Endothelial cell of umbilical vein (primary cell): ENCODE measurements at regions not wholly inside any gene's neighbourhood (a gene's known extent, or its start where the extent isn't known, plus 50 kb on each side); places are given as distances from the start of the nearest gene placed in this dataset.

ENCODE experiments used
- BruUV-seq: library from RNA; stranded (reverse); fragments of 400-500 nt; replicated peaks from 2 replicates; lab custom pipeline; 2021; lab: Mats Ljungman, UMichigan
- CTCF ChIA-PET: fragments of 300-600, 350-600 bp; sonication (Branson Sonifier 250); formaldehyde crosslinking; loops from one replicate; lab custom pipeline; 2021; ENCODE audit warnings: antibody characterized with exemption, inconsistent platforms; lab: Charles Lee
- POLR2A ChIA-PET: fragments of 300-600, 350-600 bp; sonication (Branson Sonifier 250); formaldehyde crosslinking; loops from one replicate; lab custom pipeline; 2021; ENCODE audit warnings: antibody characterized with exemption, inconsistent platforms; lab: Charles Lee
- DNase-seq: peaks from one replicate; pipeline ENCODE4 v3.0.0-alpha.2; 2011; ENCODE audit warnings: low read depth, low spot score
- FAIRE-seq: peaks from 2 replicates; lab custom pipeline; 2011; peaks lifted over from hg19 to GRCh38; lab: Jason Lieb, UNC
- H2AFZ ChIP-seq: 2 replicates; pipeline ENCODE4 v1.6.0; 2012; ENCODE audit warnings: low read depth, low read length, control low read depth, inconsistent platforms
- H3K27ac ChIP-seq: 2 replicates; pipeline ENCODE4 v1.5.1; 2011; ENCODE audit warnings: low read depth, mild to moderate bottlenecking, control low read depth, low read length, moderate library complexity; ENCODE audit not compliant: insufficient read depth
- H3K27me3 ChIP-seq, 2 experiments: 2 replicates each; pipeline versions ENCODE4 v1.6.0 to v1.6.1; 2011; ENCODE audit warnings: low read length in 2 of 2, mixed read lengths in 1 of 2; ENCODE audit not compliant: control insufficient read depth in 2 of 2, insufficient read depth in 2 of 2
- H3K36me3 ChIP-seq, 2 experiments: 2 replicates in 1 of 2; 3 replicates in 1 of 2; pipeline ENCODE4 v1.5.1; 2011; ENCODE audit warnings: low read length in 2 of 2, mild to moderate bottlenecking in 1 of 2, moderate library complexity in 1 of 2; ENCODE audit not compliant: control insufficient read depth in 2 of 2, insufficient read depth in 2 of 2; ENCODE audit errors: extremely low read depth in 1 of 2
- H3K4me1 ChIP-seq: 3 replicates; pipeline ENCODE4 v1.5.1; 2011; ENCODE audit warnings: mild to moderate bottlenecking, low read length; ENCODE audit not compliant: control insufficient read depth, insufficient read depth; ENCODE audit errors: extremely low read depth
- H3K4me2 ChIP-seq: 2 replicates; pipeline ENCODE4 v1.6.1; 2011; ENCODE audit warnings: low read length, control low read depth, mixed read lengths; ENCODE audit not compliant: insufficient read depth
- H3K4me3 ChIP-seq, 3 experiments: fragments of 200-600 bp in 1 of 3; sonication (generic), shearing (Covaris generic) in 1 of 3; replicated peaks in 1 of 3; 2 replicates each; pipeline ENCODE4 v1.5.1; 2011 to 2016; ENCODE audit warnings: control low read depth in 3 of 3, low read length in 3 of 3, mild to moderate bottlenecking in 2 of 3, inconsistent platforms in 1 of 3, low read depth in 1 of 3, moderate library complexity in 1 of 3; ENCODE audit not compliant: insufficient read depth in 1 of 3
- H3K79me2 ChIP-seq: 2 replicates; pipeline ENCODE4 v1.6.0; 2012; ENCODE audit warnings: low read length, inconsistent platforms; ENCODE audit not compliant: control insufficient read depth, insufficient read depth
- H3K9ac ChIP-seq: replicated peaks from 2 replicates; pipeline ENCODE3; 2011; ENCODE audit warnings: low read length, control low read depth; ENCODE audit not compliant: insufficient read depth; ENCODE audit errors: extremely low read depth
- H3K9me1 ChIP-seq: replicated peaks from 3 replicates; pipeline ENCODE4 v1.6.0; 2011; ENCODE audit warnings: mild to moderate bottlenecking, low read length; ENCODE audit not compliant: control insufficient read depth, insufficient read depth; ENCODE audit errors: extremely low read depth
- H3K9me3 ChIP-seq: replicated peaks from 2 replicates; pipeline ENCODE4 v1.5.1; 2012; ENCODE audit warnings: low read length, inconsistent platforms; ENCODE audit not compliant: control insufficient read depth, insufficient read depth
- H4K20me1 ChIP-seq: replicated peaks from 2 replicates; pipeline ENCODE3; 2011; ENCODE audit warnings: mild to moderate bottlenecking, low read length; ENCODE audit not compliant: control insufficient read depth, insufficient read depth; ENCODE audit errors: extremely low read depth
- CTCF ChIP-seq, 2 donors: IDR thresholded peaks; 1 replicate in 1 of 2; 2 replicates in 1 of 2; pipeline ENCODE4 v1.5.1; 2011; ENCODE audit warnings: low read length in 2 of 2, mild to moderate bottlenecking in 2 of 2, moderate library complexity in 2 of 2, control low read depth in 1 of 2, inconsistent platforms in 1 of 2, low read depth in 1 of 2; ENCODE audit not compliant: insufficient read depth in 1 of 2; ENCODE audit errors: extremely low read depth in 1 of 2
- EZH2 ChIP-seq: IDR thresholded peaks from 2 replicates; pipeline ENCODE4 v1.6.1; 2012; ENCODE audit warnings: borderline replicate concordance, low read depth, mild to moderate bottlenecking, moderate library complexity, low read length, inconsistent platforms; ENCODE audit not compliant: severe bottlenecking
- FOS ChIP-seq: IDR thresholded peaks from 2 replicates; pipeline ENCODE4 v1.6.1; 2011; ENCODE audit warnings: mild to moderate bottlenecking, low read length, moderate library complexity, borderline replicate concordance; ENCODE audit not compliant: insufficient read depth
- GATA2 ChIP-seq: IDR thresholded peaks from 2 replicates; pipeline ENCODE4 v1.7.0; 2011; ENCODE audit warnings: low read depth, mild to moderate bottlenecking, moderate library complexity, mixed read lengths, low read length; ENCODE audit not compliant: insufficient read length, insufficient read depth
- JUN ChIP-seq: IDR thresholded peaks from 2 replicates; pipeline ENCODE4 v1.6.1; 2011; ENCODE audit warnings: borderline replicate concordance, low read depth; ENCODE audit not compliant: insufficient read length, insufficient read depth
- MAX ChIP-seq: IDR thresholded peaks from 2 replicates; pipeline ENCODE4 v1.6.1; 2011; ENCODE audit not compliant: insufficient read depth, insufficient read length
- MYC ChIP-seq: IDR thresholded peaks from one replicate; pipeline ENCODE4 v1.6.1; 2011; ENCODE audit warnings: mild to moderate bottlenecking, low read depth, low read length
- POLR2A ChIP-seq: IDR thresholded peaks from 2 replicates; pipeline ENCODE4 v1.6.1; 2012; ENCODE audit warnings: low read depth, mild to moderate bottlenecking, control low read depth, low read length
- POLR2AphosphoS5 ChIP-seq: IDR thresholded peaks from 2 replicates; pipeline ENCODE4 v1.6.1; 2012; ENCODE audit warnings: low read depth, mild to moderate bottlenecking, control low read depth, low read length, moderate library complexity; ENCODE audit not compliant: insufficient read depth
- dilution Hi-C: fragments of 300-500 bp; cut with MboI; formaldehyde crosslinking; loops from one replicate; pipeline ENCODE4 v1.15.0; 2019; ENCODE audit warnings: low sequenced_read_pairs; ENCODE audit not compliant: extremely low pct_ligation_motif_present
- intact Hi-C: fragments of 100-400 bp; cut with micrococcal nuclease; formaldehyde crosslinking; loops from one replicate; pipeline ENCODE4 v1.10.0; 2022

DNA sequence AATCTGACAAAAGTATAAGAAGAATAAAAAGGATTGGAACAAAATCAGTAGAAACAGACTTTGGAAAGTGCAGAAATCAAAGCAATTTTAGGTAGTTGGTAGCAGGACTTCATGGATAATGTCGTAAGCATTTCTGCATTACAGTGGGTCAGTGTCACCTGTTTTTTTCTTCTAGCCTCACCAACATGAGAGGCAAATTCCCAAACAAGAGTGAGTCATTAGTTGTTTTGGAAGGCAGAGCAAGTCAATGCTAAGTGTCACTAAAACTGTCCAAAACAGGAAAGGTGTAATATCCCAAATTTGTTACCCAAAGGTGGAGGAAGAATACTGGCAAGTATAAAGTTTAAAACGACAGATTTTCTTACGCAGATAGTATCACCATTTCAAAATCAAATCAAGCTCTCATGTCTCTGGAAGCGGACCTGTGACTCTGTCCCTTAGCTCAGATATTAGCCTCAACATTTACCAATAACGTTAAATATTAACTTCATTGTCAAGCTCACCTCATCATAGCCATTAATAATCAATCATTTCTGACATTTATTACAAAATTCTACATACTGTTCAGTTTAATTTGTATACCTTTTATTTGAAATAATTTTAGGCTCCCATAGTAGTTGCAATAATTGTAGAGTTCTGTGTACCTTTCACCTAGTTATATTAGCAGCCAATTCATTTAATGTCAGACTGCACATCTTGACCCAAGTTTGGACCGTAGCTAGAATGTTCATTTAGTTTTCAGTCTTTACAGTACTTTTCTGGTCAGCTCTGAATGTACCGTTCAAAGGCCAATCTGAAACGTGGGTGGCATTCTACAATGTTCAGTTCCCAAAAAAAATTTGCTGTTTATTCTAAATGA, 901.2 kb upstream of the COX7C start:
- no peaks in the 10 kb centered on the region for H3K4me1 ChIP-seq
- no peaks in the 10 kb centered on the region for H3K9me1 ChIP-seq
- no peaks in the 10 kb centered on the region for H3K79me2 ChIP-seq
- ChIA-PET CTCF (no interaction called here), POLR2A (no interaction called here)
- no peaks in the 10 kb centered on the region for H4K20me1 ChIP-seq
- peaks cover 3% of the 10 kb centered on the region for H3K9me3 ChIP-seq
- H3K27ac ChIP-seq: no peak overlapping the region
- no peaks in the 10 kb centered on the region for H3K27me3 ChIP-seq
- no peak for DNase-seq
- no peak overlapping the region for H3K4me2 ChIP-seq
- no peak for FAIRE-seq
- H3K36me3 ChIP-seq: no peaks in the 10 kb centered on the region
- H2AFZ ChIP-seq: no peak overlapping the region
- no peak overlapping the region for H3K9ac ChIP-seq
- no peak for TF ChIP-seq MYC
- no peak for TF ChIP-seq GATA2
- no peak for TF ChIP-seq MAX
- no peak for TF ChIP-seq JUN
- TF ChIP-seq POLR2AphosphoS5: no peak
- no peak for TF ChIP-seq FOS
- TF ChIP-seq EZH2: no peak
- TF ChIP-seq POLR2A: no peak
- TF ChIP-seq CTCF (IDR thresholded peaks at IDR 0.05; ENCODE audit: extremely low read depth in 1 of 2, insufficient read depth in 1 of 2, low read depth in 1 of 2, low read length in 2 of 2): no peak
- BruUV-seq: no TSS peak
- intact Hi-C loops: no loop called here
- H3K4me3 ChIP-seq: no peak overlapping the region
- dilution Hi-C loops: no loop called here
